ENCODE measurements at regions not wholly inside any gene's neighbourhood (a gene's known extent, or its start where the extent isn't known, plus 50 kb on each side); places are given as distances from the start of the nearest gene placed in this dataset.

DNA sequence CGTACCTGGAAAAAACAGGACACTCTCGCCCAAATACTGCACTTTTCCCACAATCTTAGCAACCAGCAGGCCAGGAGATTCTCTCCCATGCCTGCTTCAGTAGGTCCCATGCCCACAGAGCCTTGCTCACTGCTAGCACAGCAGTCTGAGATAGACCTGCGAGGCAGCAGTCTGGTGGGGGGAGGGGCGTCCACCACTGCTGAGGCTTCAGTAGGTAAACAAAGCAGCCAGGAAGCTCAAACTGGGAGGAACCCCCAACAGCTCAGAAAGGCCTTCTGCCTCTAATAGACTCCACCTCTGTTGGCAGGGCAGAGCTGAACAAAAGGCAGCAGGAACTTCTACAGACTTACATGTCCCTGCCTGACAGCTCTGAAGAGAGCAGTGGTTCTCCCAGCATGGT is 1202.8 kb upstream of the ACVR2A start:
- no peaks in the 10 kb centered on the region for H3K4me1 ChIP-seq (ENCODE audit: insufficient read depth, low read length)
- POLR2A ChIA-PET, result no interaction called here

DNA sequence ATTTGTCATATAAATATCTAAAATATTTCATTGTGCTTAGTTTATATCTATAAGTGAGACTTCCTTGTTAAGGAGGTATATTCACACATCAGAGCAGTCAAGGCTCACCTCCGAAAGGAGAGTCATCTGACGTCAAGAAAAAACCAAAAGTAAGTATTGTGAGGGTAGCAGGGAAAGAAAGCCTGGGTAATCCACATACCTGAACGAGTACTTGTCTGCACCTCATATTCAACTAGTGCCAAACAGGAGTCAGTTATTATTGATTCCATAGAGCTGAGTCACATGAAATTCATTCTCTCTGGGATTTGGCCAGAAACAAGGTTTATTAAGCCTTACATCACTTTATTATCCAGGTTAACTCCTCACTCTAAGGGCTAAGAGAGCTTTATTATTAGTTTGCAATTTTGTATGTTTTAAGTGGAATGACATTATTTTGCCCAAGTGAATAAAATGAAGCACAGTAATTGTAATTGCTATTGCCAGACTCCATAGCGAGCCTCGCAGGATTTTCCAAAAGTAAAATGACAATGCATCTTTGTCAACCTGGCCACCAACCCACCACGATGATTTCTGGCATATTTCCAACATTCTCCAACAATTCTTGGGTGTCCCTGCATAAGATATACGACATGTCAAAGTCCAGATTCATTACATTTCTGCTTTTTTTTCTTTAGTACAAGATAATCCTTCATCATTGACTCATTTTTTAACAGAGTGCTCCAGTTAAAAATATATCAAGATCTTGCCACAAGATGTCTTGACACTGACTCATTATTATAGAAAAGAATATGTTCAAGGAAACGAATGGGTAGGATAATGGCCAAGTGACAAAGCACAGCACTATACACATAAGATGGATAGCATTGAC is 1210.4 kb upstream of the ACVR2A start:
- H3K36me3 Mint-ChIP-seq (ENCODE audit: low read depth), result no peaks in the 10 kb centered on the region
- Histone ChIP-seq H3K4me1 (ENCODE audit: insufficient read depth, low read length) (no peaks in the 10 kb centered on the region), H3K27me3 (ENCODE audit: control insufficient read depth in 1 of 2, insufficient read depth in 2 of 2, low read length in 2 of 2) (no peaks in the 10 kb centered on the region), H3K9me3 (ENCODE audit: control insufficient read depth in 1 of 2, insufficient read depth in 1 of 2, low read length in 2 of 2) (peaks cover 0 to 3% of the 10 kb centered on the region in 2 experiments), H3K27ac (ENCODE audit: low read depth in 1 of 2, low read length in 2 of 2) (no peak overlapping the region), H3K36me3 (ENCODE audit: insufficient read depth, low read length) (no peaks in the 10 kb centered on the region), H3K4me3 (ENCODE audit: low read length) (no peak overlapping the region)
- ChIA-PET CTCF (no interaction called here), POLR2A (no interaction called here)
- H3K4me3 Mint-ChIP-seq, result no peak overlapping the region
- no peaks in the 10 kb centered on the region for H3K27me3 Mint-ChIP-seq
- no peak overlapping the region for H3K27ac Mint-ChIP-seq
- intact Hi-C loops (cut with DNase I, micrococcal nuclease), result no loop called here
- ATAC-seq (ENCODE audit: poor library complexity), result no peak
- TF ChIP-seq, protein P1, sequence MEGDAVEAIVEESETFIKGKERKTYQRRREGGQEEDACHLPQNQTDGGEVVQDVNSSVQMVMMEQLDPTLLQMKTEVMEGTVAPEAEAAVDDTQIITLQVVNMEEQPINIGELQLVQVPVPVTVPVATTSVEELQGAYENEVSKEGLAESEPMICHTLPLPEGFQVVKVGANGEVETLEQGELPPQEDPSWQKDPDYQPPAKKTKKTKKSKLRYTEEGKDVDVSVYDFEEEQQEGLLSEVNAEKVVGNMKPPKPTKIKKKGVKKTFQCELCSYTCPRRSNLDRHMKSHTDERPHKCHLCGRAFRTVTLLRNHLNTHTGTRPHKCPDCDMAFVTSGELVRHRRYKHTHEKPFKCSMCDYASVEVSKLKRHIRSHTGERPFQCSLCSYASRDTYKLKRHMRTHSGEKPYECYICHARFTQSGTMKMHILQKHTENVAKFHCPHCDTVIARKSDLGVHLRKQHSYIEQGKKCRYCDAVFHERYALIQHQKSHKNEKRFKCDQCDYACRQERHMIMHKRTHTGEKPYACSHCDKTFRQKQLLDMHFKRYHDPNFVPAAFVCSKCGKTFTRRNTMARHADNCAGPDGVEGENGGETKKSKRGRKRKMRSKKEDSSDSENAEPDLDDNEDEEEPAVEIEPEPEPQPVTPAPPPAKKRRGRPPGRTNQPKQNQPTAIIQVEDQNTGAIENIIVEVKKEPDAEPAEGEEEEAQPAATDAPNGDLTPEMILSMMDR (IDR thresholded peaks at IDR 0.05), result no peak
- DNase-seq, result no peak
- no peaks in the 10 kb centered on the region for H3K9me3 Mint-ChIP-seq
- H3K4me1 Mint-ChIP-seq (ENCODE audit: low read depth), result no peaks in the 10 kb centered on the region

More for the DNA sequence above, 1202.8 kb upstream of the ACVR2A start:
- no peak overlapping the region for H3K4me3 Mint-ChIP-seq
- DNase-seq (no peak), ATAC-seq (ENCODE audit: poor library complexity) (no peak)
- no peaks in the 10 kb centered on the region for H3K27me3 Mint-ChIP-seq
- Histone ChIP-seq H3K9me3 (ENCODE audit: control insufficient read depth in 1 of 2, insufficient read depth in 1 of 2, low read length in 2 of 2) (peaks cover 0 to 10% of the 10 kb centered on the region in 2 experiments), H3K27ac (ENCODE audit: low read depth in 1 of 2, low read length in 2 of 2) (no peak overlapping the region), H3K27me3 (ENCODE audit: control insufficient read depth in 1 of 2, insufficient read depth in 2 of 2, low read length in 2 of 2) (no peaks in the 10 kb centered on the region), H3K36me3 (ENCODE audit: insufficient read depth, low read length) (no peaks in the 10 kb centered on the region), H3K4me3 (ENCODE audit: low read length) (no peak overlapping the region)
- TF ChIP-seq, protein P1 (IDR thresholded peaks at IDR 0.05), result no peak
- no peak overlapping the region for H3K27ac Mint-ChIP-seq
- H3K36me3 Mint-ChIP-seq (ENCODE audit: low read depth), result no peaks in the 10 kb centered on the region
- no peaks in the 10 kb centered on the region for H3K4me1 Mint-ChIP-seq (ENCODE audit: low read depth)
- intact Hi-C loops (cut with DNase I, micrococcal nuclease), result no loop called here
- H3K9me3 Mint-ChIP-seq, result no peaks in the 10 kb centered on the region
- CTCF ChIA-PET, result no interaction called here

DNA sequence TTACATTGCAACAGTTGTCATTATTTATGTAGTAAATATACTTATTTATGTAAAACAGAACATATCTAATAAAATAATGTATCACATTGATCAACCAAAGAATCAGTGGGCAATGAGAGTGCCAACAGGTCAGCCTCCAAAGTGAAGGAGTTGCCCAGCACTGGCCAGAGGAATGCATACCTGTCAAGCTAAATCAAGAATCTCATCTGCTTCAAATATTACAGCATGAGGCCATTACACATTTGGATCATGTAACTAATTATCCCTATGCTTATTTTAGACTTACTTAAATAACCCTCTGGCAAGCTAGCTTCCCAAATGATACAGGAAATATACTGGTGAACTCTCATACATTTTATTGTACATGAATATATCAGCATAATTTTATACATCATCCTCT is 1211.7 kb upstream of the ACVR2A start:
- H3K36me3 Mint-ChIP-seq (ENCODE audit: low read depth), result no peaks in the 10 kb centered on the region
- Histone ChIP-seq H3K4me3 (ENCODE audit: low read length) (no peak overlapping the region), H3K27me3 (ENCODE audit: control insufficient read depth in 1 of 2, insufficient read depth in 2 of 2, low read length in 2 of 2) (no peaks in the 10 kb centered on the region), H3K9me3 (ENCODE audit: control insufficient read depth in 1 of 2, insufficient read depth in 1 of 2, low read length in 2 of 2) (no peaks in the 10 kb centered on the region), H3K27ac (ENCODE audit: low read depth in 1 of 2, low read length in 2 of 2) (no peak overlapping the region), H3K36me3 (ENCODE audit: insufficient read depth, low read length) (no peaks in the 10 kb centered on the region), H3K4me1 (ENCODE audit: insufficient read depth, low read length) (no peaks in the 10 kb centered on the region)
- DNase-seq (no peak), ATAC-seq (ENCODE audit: poor library complexity) (no peak)
- H3K4me1 Mint-ChIP-seq (ENCODE audit: low read depth), result no peaks in the 10 kb centered on the region
- ChIA-PET CTCF (no interaction called here), POLR2A (no interaction called here)
- no peaks in the 10 kb centered on the region for H3K9me3 Mint-ChIP-seq
- H3K27ac Mint-ChIP-seq, result no peak overlapping the region
- no peaks in the 10 kb centered on the region for H3K27me3 Mint-ChIP-seq
- H3K4me3 Mint-ChIP-seq, result no peak overlapping the region
- TF ChIP-seq, protein P1 (IDR thresholded peaks at IDR 0.05), result no peak
- intact Hi-C loops (cut with DNase I, micrococcal nuclease), result no loop called here
